IPS-18a (cell line): ENCODE measurements at regions not wholly inside any gene's neighbourhood (a gene's known extent, or its start where the extent isn't known, plus 50 kb on each side); places are given as distances from the start of the nearest gene placed in this dataset.
A peak's percentile ranks its signal among the peaks of the same experiment; 100 is the strongest.

Experiments used
- H3K27ac ChIP-seq: one replicate; pipeline ENCODE4 v1.5.1; 2013; ENCODE audit warnings: low read length
- H3K27me3 ChIP-seq: one replicate; pipeline ENCODE4 v1.6.1; 2013; ENCODE audit warnings: mild to moderate bottlenecking, low read length; ENCODE audit not compliant: control insufficient read depth, insufficient read depth
- H3K36me3 ChIP-seq: one replicate; pipeline ENCODE4 v1.6.1; 2013; ENCODE audit warnings: low read depth, low read length; ENCODE audit not compliant: control insufficient read depth
- H3K4me1 ChIP-seq: one replicate; pipeline ENCODE4 v1.6.1; 2013; ENCODE audit warnings: low read depth, low read length; ENCODE audit not compliant: control insufficient read depth
- H3K4me3 ChIP-seq: one replicate; pipeline ENCODE4 v1.5.1; 2013; ENCODE audit warnings: low read length
- H3K9ac ChIP-seq: one replicate; pipeline ENCODE4 v1.6.1; 2013; ENCODE audit warnings: mild to moderate bottlenecking, low read length, moderate library complexity
- H3K9me3 ChIP-seq: one replicate; pipeline ENCODE4 v1.6.1; 2013; ENCODE audit warnings: low read depth, low read length; ENCODE audit not compliant: control insufficient read depth

GRCh38 chr17:79207960-79208359, 133.3 kb downstream of the ENGASE start:
- Histone ChIP-seq H3K36me3 (no peaks in the 10 kb centered on the region), H3K4me3 (no peak overlapping the region), H3K9ac (no peak overlapping the region), H3K9me3 (no peaks in the 10 kb centered on the region), H3K4me1 (peaks cover 7% of the 10 kb centered on the region), H3K27me3 (no peaks in the 10 kb centered on the region), H3K27ac (no peak overlapping the region)

GRCh38 chr17:79205688-79206205, 131.1 kb downstream of the ENGASE start:
- Histone ChIP-seq H3K27me3 (no peaks in the 10 kb centered on the region), H3K4me1 (peaks cover 13% of the 10 kb centered on the region), H3K4me3 (no peak overlapping the region), H3K36me3 (no peaks in the 10 kb centered on the region), H3K9ac (no peak overlapping the region), H3K27ac (no peak overlapping the region), H3K9me3 (no peaks in the 10 kb centered on the region)

GRCh38 chr17:79204261-79204660, 129.6 kb downstream of the ENGASE start:
- Histone ChIP-seq H3K4me3 (no peak overlapping the region), H3K27ac (no peak overlapping the region), H3K9ac (no peak overlapping the region), H3K9me3 (no peaks in the 10 kb centered on the region), H3K4me1 (peaks cover 14% of the 10 kb centered on the region), H3K36me3 (no peaks in the 10 kb centered on the region), H3K27me3 (no peaks in the 10 kb centered on the region)

- H3K9me3 ChIP-seq: no peaks in the 10 kb centered on the region
- H3K4me1 ChIP-seq: peaks cover 14% of the 10 kb centered on the region
- H3K9ac ChIP-seq: no peak overlapping the region
- no peaks in the 10 kb centered on the region for H3K36me3 ChIP-seq
- no peak overlapping the region for H3K4me3 ChIP-seq
- no peaks in the 10 kb centered on the region for H3K27me3 ChIP-seq
- no peak overlapping the region for H3K27ac ChIP-seq
These were observed 129.0 kb downstream of the ENGASE start for GRCh38 chr17:79203657-79204056.

- Histone ChIP-seq H3K4me3 (no peak overlapping the region), H3K27me3 (no peaks in the 10 kb centered on the region), H3K4me1 (peaks cover 14% of the 10 kb centered on the region), H3K36me3 (no peaks in the 10 kb centered on the region), H3K9me3 (no peaks in the 10 kb centered on the region), H3K27ac (no peak overlapping the region), H3K9ac (no peak overlapping the region)
These were observed 128.4 kb downstream of the ENGASE start for GRCh38 chr17:79203016-79203415.

GRCh38 chr17:79202480-79202879, 127.9 kb downstream of the ENGASE start:
- Histone ChIP-seq H3K36me3 (no peaks in the 10 kb centered on the region), H3K4me1 (peaks cover 14% of the 10 kb centered on the region), H3K4me3 (no peak overlapping the region), H3K9me3 (no peaks in the 10 kb centered on the region), H3K27me3 (no peaks in the 10 kb centered on the region), H3K27ac (no peak overlapping the region), H3K9ac (no peak overlapping the region)

- Histone ChIP-seq H3K4me3 (no peak overlapping the region), H3K36me3 (no peaks in the 10 kb centered on the region), H3K9ac (no peak overlapping the region), H3K27ac (no peak overlapping the region), H3K27me3 (no peaks in the 10 kb centered on the region), H3K4me1 (peaks cover 14% of the 10 kb centered on the region), H3K9me3 (no peaks in the 10 kb centered on the region)
These were observed 127.1 kb downstream of the ENGASE start for GRCh38 chr17:79201536-79202227.

- Histone ChIP-seq H3K27me3 (no peaks in the 10 kb centered on the region), H3K36me3 (no peaks in the 10 kb centered on the region), H3K9ac (no peak overlapping the region), H3K4me1 (peaks cover 14% of the 10 kb centered on the region), H3K9me3 (no peaks in the 10 kb centered on the region), H3K27ac (no peak overlapping the region), H3K4me3 (no peak overlapping the region)
These were observed 126.5 kb downstream of the ENGASE start for GRCh38 chr17:79201119-79201518.

GRCh38 chr17:79196913-79197312, 122.3 kb downstream of the ENGASE start:
- H3K36me3 ChIP-seq: no peaks in the 10 kb centered on the region
- no peak overlapping the region for H3K9ac ChIP-seq
- no peak overlapping the region for H3K27ac ChIP-seq
- no peak overlapping the region for H3K4me3 ChIP-seq
- no peaks in the 10 kb centered on the region for H3K27me3 ChIP-seq
- H3K4me1 ChIP-seq: peaks cover 27% of the 10 kb centered on the region
- no peaks in the 10 kb centered on the region for H3K9me3 ChIP-seq

- peaks cover 38% of the 10 kb centered on the region for H3K4me1 ChIP-seq
- peak overlapping the region; percentile 44 for H3K4me3 ChIP-seq
- no peaks in the 10 kb centered on the region for H3K36me3 ChIP-seq
- no peaks in the 10 kb centered on the region for H3K27me3 ChIP-seq
- peak overlapping the region; percentile 44 for H3K9ac ChIP-seq
- no peaks in the 10 kb centered on the region for H3K9me3 ChIP-seq
- peak overlapping the region; percentile 50 for H3K27ac ChIP-seq
These were observed 118.1 kb downstream of the ENGASE start for GRCh38 chr17:79192503-79193351.

GRCh38 chr17:79191270-79191934, 116.8 kb downstream of the ENGASE start:
- no peaks in the 10 kb centered on the region for H3K9me3 ChIP-seq
- H3K27ac ChIP-seq: no peak overlapping the region
- no peak overlapping the region for H3K4me3 ChIP-seq
- peaks cover 41% of the 10 kb centered on the region for H3K4me1 ChIP-seq
- no peaks in the 10 kb centered on the region for H3K36me3 ChIP-seq
- no peak overlapping the region for H3K9ac ChIP-seq
- H3K27me3 ChIP-seq: peaks cover 4% of the 10 kb centered on the region
